A673 (cell line): ENCODE measurements at regions not wholly inside any gene's neighbourhood (a gene's known extent, or its start where the extent isn't known, plus 50 kb on each side); places are given as distances from the start of the nearest gene placed in this dataset.

Source experiments
- BruUV-seq: library from RNA; stranded (reverse); fragments of 400-500 nt; replicated peaks from 2 replicates; lab custom pipeline; 2021; lab: Mats Ljungman, UMichigan
- CTCF ChIA-PET: fragments of 300-600 bp; sonication (Branson Sonifier 250); formaldehyde crosslinking; loops from one replicate; lab custom pipeline; 2022; ENCODE audit warnings: antibody characterized with exemption; lab: Charles Lee
- POLR2A ChIA-PET: fragments of 300-600 bp; sonication (Branson Sonifier 250); formaldehyde crosslinking; loops from one replicate; lab custom pipeline; 2022; ENCODE audit warnings: antibody characterized with exemption; ENCODE audit not compliant: low non-redundant PET; lab: Charles Lee
- DNase-seq: peaks from one replicate; pipeline ENCODE4 v3.0.0-alpha.2; 2015; ENCODE audit warnings: low spot score
- H3K27ac ChIP-seq: fragments of 200-600 bp; sonication (generic); 2 replicates; pipeline ENCODE4 v1.5.1; 2016; ENCODE audit warnings: mixed run types, low read depth, mild to moderate bottlenecking, mixed read lengths, antibody characterized with exemption, low read length; ENCODE audit not compliant: poor library complexity, severe bottlenecking
- H3K27me3 ChIP-seq: fragments of 200-600 bp; sonication (generic); replicated peaks from 2 replicates; pipeline ENCODE4 v1.6.1; 2017; ENCODE audit warnings: mixed run types, low read depth, mild to moderate bottlenecking, mixed read lengths, antibody characterized with exemption, low read length; ENCODE audit not compliant: insufficient read depth, poor library complexity
- H3K36me3 ChIP-seq: fragments of 200-600 bp; sonication (generic); 2 replicates; pipeline ENCODE4 v1.6.1; 2016; ENCODE audit warnings: mixed run types, mild to moderate bottlenecking, mixed read lengths, antibody characterized with exemption, low read length; ENCODE audit not compliant: insufficient read depth, poor library complexity, severe bottlenecking
- H3K4me1 ChIP-seq: fragments of 200-600 bp; sonication (generic); 2 replicates; pipeline ENCODE4 v1.6.1; 2017; ENCODE audit warnings: mixed run types, mild to moderate bottlenecking, mixed read lengths, antibody characterized with exemption, low read length; ENCODE audit not compliant: insufficient read depth, poor library complexity, severe bottlenecking
- H3K4me3 ChIP-seq: fragments of 200-600 bp; sonication (generic); 2 replicates; pipeline ENCODE4 v1.5.1; 2016; ENCODE audit warnings: low read depth, mixed run types, mild to moderate bottlenecking, mixed read lengths, low read length; ENCODE audit not compliant: poor library complexity, severe bottlenecking
- H3K9me3 ChIP-seq: fragments of 200-600 bp; sonication (generic); 2 replicates; pipeline ENCODE4 v1.6.1; 2016; ENCODE audit warnings: mixed run types, low read depth, mild to moderate bottlenecking, mixed read lengths, antibody characterized with exemption, low read length; ENCODE audit not compliant: poor library complexity, severe bottlenecking
- EZH2 ChIP-seq: fragments of 200-600 bp; sonication (generic); IDR thresholded peaks from 2 replicates; pipeline ENCODE4 v1.6.1; 2017; ENCODE audit warnings: borderline replicate concordance, low read depth, mild to moderate bottlenecking, mixed read lengths, antibody characterized with exemption, low read length; ENCODE audit not compliant: poor library complexity, severe bottlenecking
- intact Hi-C: fragments of 100-400 bp; cut with micrococcal nuclease; formaldehyde crosslinking; loops from one replicate; pipeline ENCODE4 v1.10.0; 2022; ENCODE audit not compliant: unreplicated experiment
- TF ChIP-seq, protein P1 (sequence below): fragments of 300-800, 200-600 bp; sonication (generic); conservative IDR thresholded peaks from 2 replicates; pipeline ENCODE4 v1.5.1; 2017; ENCODE audit warnings: low read depth, mild to moderate bottlenecking, antibody characterized with exemption, low read length, moderate library complexity, mixed read lengths

DNA sequence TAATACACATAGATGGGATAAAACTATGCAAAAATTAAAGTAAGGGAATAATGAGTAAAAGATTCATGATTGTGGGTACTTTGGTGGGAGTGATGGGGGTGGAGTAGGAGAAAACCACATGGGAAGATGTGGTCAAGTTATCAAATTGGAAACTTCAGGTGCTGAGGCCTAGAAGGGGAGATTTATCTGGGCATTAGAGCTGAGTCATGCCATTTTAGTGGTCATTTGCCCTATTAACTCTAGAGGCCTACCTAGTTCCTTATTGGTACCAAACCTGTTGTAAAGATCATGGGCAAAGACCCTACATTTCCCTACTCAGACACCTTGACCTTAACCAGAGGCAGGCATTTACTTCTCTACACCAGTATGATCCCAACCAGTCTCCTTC lies 125.9 kb upstream of the BCL6 start:
- Histone ChIP-seq H3K27ac (no peak overlapping the region), H3K9me3 (no peaks in the 10 kb centered on the region), H3K4me3 (no peak overlapping the region), H3K36me3 (no peaks in the 10 kb centered on the region), H3K4me1 (no peaks in the 10 kb centered on the region), H3K27me3 (no peaks in the 10 kb centered on the region)
- intact Hi-C loops, result no loop called here
- no peak for DNase-seq
- ChIA-PET POLR2A (no interaction called here), CTCF (no interaction called here)
- TF ChIP-seq EZH2, result no peak
- TF ChIP-seq, protein P1, sequence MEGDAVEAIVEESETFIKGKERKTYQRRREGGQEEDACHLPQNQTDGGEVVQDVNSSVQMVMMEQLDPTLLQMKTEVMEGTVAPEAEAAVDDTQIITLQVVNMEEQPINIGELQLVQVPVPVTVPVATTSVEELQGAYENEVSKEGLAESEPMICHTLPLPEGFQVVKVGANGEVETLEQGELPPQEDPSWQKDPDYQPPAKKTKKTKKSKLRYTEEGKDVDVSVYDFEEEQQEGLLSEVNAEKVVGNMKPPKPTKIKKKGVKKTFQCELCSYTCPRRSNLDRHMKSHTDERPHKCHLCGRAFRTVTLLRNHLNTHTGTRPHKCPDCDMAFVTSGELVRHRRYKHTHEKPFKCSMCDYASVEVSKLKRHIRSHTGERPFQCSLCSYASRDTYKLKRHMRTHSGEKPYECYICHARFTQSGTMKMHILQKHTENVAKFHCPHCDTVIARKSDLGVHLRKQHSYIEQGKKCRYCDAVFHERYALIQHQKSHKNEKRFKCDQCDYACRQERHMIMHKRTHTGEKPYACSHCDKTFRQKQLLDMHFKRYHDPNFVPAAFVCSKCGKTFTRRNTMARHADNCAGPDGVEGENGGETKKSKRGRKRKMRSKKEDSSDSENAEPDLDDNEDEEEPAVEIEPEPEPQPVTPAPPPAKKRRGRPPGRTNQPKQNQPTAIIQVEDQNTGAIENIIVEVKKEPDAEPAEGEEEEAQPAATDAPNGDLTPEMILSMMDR, result no peak
- BruUV-seq, result no TSS peak

DNA sequence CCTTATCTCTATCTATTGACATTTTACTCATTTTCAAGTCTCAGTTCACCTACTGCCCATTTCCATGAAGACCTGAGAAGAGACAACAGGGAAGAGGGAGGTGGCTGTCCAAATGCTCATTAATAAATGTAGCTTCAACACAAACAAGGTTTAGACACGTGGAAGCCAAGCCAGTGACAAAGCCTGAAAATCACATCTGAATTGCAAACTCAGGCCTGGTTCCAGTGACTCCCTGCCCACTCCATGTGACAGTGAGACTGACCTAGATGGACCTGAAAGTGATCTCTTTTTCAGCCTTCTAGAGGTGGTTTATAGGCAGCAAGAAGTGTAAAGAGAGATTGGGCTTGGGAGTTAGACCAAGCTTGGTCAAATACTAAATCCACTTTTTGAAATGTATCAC lies 126.6 kb upstream of the BCL6 start:
- CTCF ChIA-PET, result no interaction called here
- Histone ChIP-seq H3K4me1 (no peaks in the 10 kb centered on the region), H3K27me3 (no peaks in the 10 kb centered on the region), H3K4me3 (no peak overlapping the region), H3K27ac (no peak overlapping the region), H3K36me3 (no peaks in the 10 kb centered on the region), H3K9me3 (no peaks in the 10 kb centered on the region)
- DNase-seq, result no peak
- no peak for TF ChIP-seq EZH2
- TF ChIP-seq, protein P1, result no peak
- intact Hi-C loops, result no loop called here
- no TSS peak for BruUV-seq
- POLR2A ChIA-PET, result no interaction called here

DNA sequence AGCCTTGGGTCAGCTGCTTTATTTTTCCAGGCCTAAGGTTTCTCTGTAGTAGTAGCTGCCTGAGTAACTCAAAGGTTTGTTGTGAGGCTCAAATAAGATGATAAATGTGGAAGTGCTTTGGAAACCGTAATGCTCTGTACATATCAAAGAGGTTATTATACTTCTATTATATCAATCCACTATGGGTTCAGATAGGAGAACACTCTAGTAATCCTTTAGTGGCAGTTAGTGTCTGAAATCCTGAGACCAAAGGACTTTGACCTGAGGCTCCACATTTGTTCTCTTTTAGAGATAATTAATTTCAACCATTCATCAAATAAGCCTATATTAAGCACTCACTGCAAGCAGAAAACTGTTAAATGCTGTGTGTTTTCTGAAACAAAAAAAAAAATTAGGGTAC lies 128.6 kb upstream of the BCL6 start:
- CTCF ChIA-PET, result no interaction called here
- BruUV-seq, result no TSS peak
- H3K36me3 ChIP-seq, result no peaks in the 10 kb centered on the region

More for the DNA sequence above, 128.6 kb upstream of the BCL6 start:
- H3K27me3 ChIP-seq, result no peaks in the 10 kb centered on the region
- intact Hi-C loops, result no loop called here
- POLR2A ChIA-PET, result no interaction called here
- no peaks in the 10 kb centered on the region for H3K9me3 ChIP-seq
- H3K4me3 ChIP-seq, result no peak overlapping the region
- no peak for DNase-seq
- TF ChIP-seq EZH2, result no peak
- TF ChIP-seq, protein P1, result no peak
- H3K4me1 ChIP-seq, result no peaks in the 10 kb centered on the region
- no peak overlapping the region for H3K27ac ChIP-seq
